OCI-LY3 (cell line): ENCODE measurements at regions not wholly inside any gene's neighbourhood (a gene's known extent, or its start where the extent isn't known, plus 50 kb on each side); places are given as distances from the start of the nearest gene placed in this dataset.

Source experiments
- H2AFZ ChIP-seq: fragments of 200-600, 300-600 bp; shearing (Covaris generic); 2 replicates; pipeline ENCODE4 v1.6.0; 2014; ENCODE audit warnings: antibody characterized with exemption, low read depth, low read length
- H3K27ac ChIP-seq: fragments of 200-600, 300-600 bp; sonication (generic); 2 replicates; pipeline ENCODE4 v1.5.1; 2014; ENCODE audit warnings: mild to moderate bottlenecking, low read length, moderate library complexity, mixed read lengths
- H3K27me3 ChIP-seq: fragments of 200-600, 300-600 bp; sonication (generic); 2 replicates; pipeline ENCODE4 v1.6.1; 2014; ENCODE audit warnings: low read depth, low read length, mixed read lengths
- H3K36me3 ChIP-seq: fragments of 200-600, 300-600 bp; sonication (generic); replicated peaks from 2 replicates; pipeline ENCODE3; 2014; ENCODE audit warnings: low read depth, low read length, mixed read lengths
- H3K4me1 ChIP-seq: fragments of 300-600, 200-600 bp; sonication (generic); 2 replicates; pipeline ENCODE4 v1.6.1; 2014; ENCODE audit warnings: low read length, mixed read lengths
- H3K4me2 ChIP-seq: fragments of 200-600, 300-600 bp; sonication (generic); 2 replicates; pipeline ENCODE4 v1.6.1; 2014; ENCODE audit warnings: low read length, mixed read lengths
- H3K4me3 ChIP-seq: fragments of 300-600, 200-600 bp; sonication (generic); 2 replicates; pipeline ENCODE4 v1.5.1; 2014; ENCODE audit warnings: antibody characterized with exemption, mild to moderate bottlenecking, low read length, moderate library complexity
- H3K79me2 ChIP-seq: fragments of 300-600, 200-600 bp; shearing (Covaris generic); 2 replicates; pipeline ENCODE4 v1.6.1; 2014; ENCODE audit warnings: mild to moderate bottlenecking, low read length, mixed read lengths
- H3K9ac ChIP-seq: fragments of 300-600, 200-600 bp; shearing (Covaris generic); 2 replicates; pipeline ENCODE4 v1.6.0; 2014; ENCODE audit warnings: mild to moderate bottlenecking, low read length, moderate library complexity
- H3K9me3 ChIP-seq: fragments of 200-600, 300-600 bp; shearing (Covaris generic); 2 replicates; pipeline ENCODE4 v1.6.1; 2014; ENCODE audit warnings: low read length, mixed read lengths; ENCODE audit not compliant: insufficient read depth
- H4K20me1 ChIP-seq: fragments of 200-600, 300-600 bp; sonication (generic); 2 replicates; pipeline ENCODE4 v1.6.1; 2016; ENCODE audit warnings: low read length, mixed read lengths; ENCODE audit not compliant: insufficient read depth
- CTCF ChIP-seq: fragments of 200-600, 300-600 bp; sonication (generic); IDR thresholded peaks from 2 replicates; pipeline ENCODE4 v1.5.1; 2014; ENCODE audit warnings: antibody characterized with exemption, low read length, low read depth
- EZH2phosphoT487 ChIP-seq: fragments of 200-600 bp; shearing (Covaris generic); IDR thresholded peaks from 2 replicates; pipeline ENCODE4 v1.6.1; 2018; ENCODE audit warnings: antibody characterized with exemption, mixed run types, low read depth

- H3K4me1 ChIP-seq, result no peaks in the 10 kb centered on the region
- H2AFZ ChIP-seq, result no peak overlapping the region
- no peaks in the 10 kb centered on the region for H3K27me3 ChIP-seq
- no peak overlapping the region for H3K9ac ChIP-seq
- no peak for TF ChIP-seq EZH2phosphoT487
- no peak for TF ChIP-seq CTCF
- H3K4me3 ChIP-seq, result no peak overlapping the region
- no peaks in the 10 kb centered on the region for H4K20me1 ChIP-seq
- no peaks in the 10 kb centered on the region for H3K79me2 ChIP-seq
- no peak overlapping the region for H3K4me2 ChIP-seq
- no peaks in the 10 kb centered on the region for H3K9me3 ChIP-seq
- H3K27ac ChIP-seq, result no peak overlapping the region
- H3K36me3 ChIP-seq, result no peaks in the 10 kb centered on the region
These were observed 347.5 kb upstream of the DPYD start for GRCh38 chr1:98268316-98268715.

- no peak overlapping the region for H2AFZ ChIP-seq
- H3K4me1 ChIP-seq, result no peaks in the 10 kb centered on the region
- no peak overlapping the region for H3K9ac ChIP-seq
- H3K36me3 ChIP-seq, result no peaks in the 10 kb centered on the region
- no peaks in the 10 kb centered on the region for H3K9me3 ChIP-seq
- H4K20me1 ChIP-seq, result no peaks in the 10 kb centered on the region
- no peaks in the 10 kb centered on the region for H3K27me3 ChIP-seq
- H3K4me2 ChIP-seq, result no peak overlapping the region
- H3K4me3 ChIP-seq, result no peak overlapping the region
- no peak overlapping the region for H3K27ac ChIP-seq
- no peak for TF ChIP-seq CTCF
- TF ChIP-seq EZH2phosphoT487, result no peak
- H3K79me2 ChIP-seq, result no peaks in the 10 kb centered on the region
These were observed 346.6 kb upstream of the DPYD start for GRCh38 chr1:98267423-98267822.

- H3K36me3 ChIP-seq, result no peaks in the 10 kb centered on the region
- H2AFZ ChIP-seq, result no peak overlapping the region
- no peak overlapping the region for H3K4me3 ChIP-seq
- H3K27ac ChIP-seq, result no peak overlapping the region
- no peaks in the 10 kb centered on the region for H4K20me1 ChIP-seq
- no peak overlapping the region for H3K9ac ChIP-seq
- TF ChIP-seq EZH2phosphoT487 (no peak), CTCF (no peak)
- H3K79me2 ChIP-seq, result no peaks in the 10 kb centered on the region
- H3K4me2 ChIP-seq, result no peak overlapping the region
- no peaks in the 10 kb centered on the region for H3K4me1 ChIP-seq
- H3K27me3 ChIP-seq, result no peaks in the 10 kb centered on the region
- H3K9me3 ChIP-seq, result no peaks in the 10 kb centered on the region
These were observed 343.9 kb upstream of the DPYD start for GRCh38 chr1:98264727-98265126.

- Histone ChIP-seq H3K4me2 (no peak overlapping the region), H3K36me3 (no peaks in the 10 kb centered on the region), H3K27me3 (no peaks in the 10 kb centered on the region), H4K20me1 (no peaks in the 10 kb centered on the region), H3K9me3 (no peaks in the 10 kb centered on the region), H2AFZ (no peak overlapping the region), H3K9ac (no peak overlapping the region), H3K79me2 (no peaks in the 10 kb centered on the region), H3K4me1 (no peaks in the 10 kb centered on the region), H3K4me3 (no peak overlapping the region), H3K27ac (no peak overlapping the region)
- no peak for TF ChIP-seq EZH2phosphoT487
- no peak for TF ChIP-seq CTCF
These were observed 340.0 kb upstream of the DPYD start for GRCh38 chr1:98260839-98261238.
